Breast epithelium (tissue), 4 donors: ENCODE measurements at regions not wholly inside any gene's neighbourhood (a gene's known extent, or its start where the extent isn't known, plus 50 kb on each side); places are given as distances from the start of the nearest gene placed in this dataset.

ENCODE experiments used
- DNase-seq, 2 donors: peaks; one replicate each; pipeline ENCODE4 v3.0.0-alpha.2; 2019; ENCODE audit warnings: low spot score in 2 of 2
- H3K27ac ChIP-seq, 2 donors: fragments of 200-600 bp; sonication (generic) in 1 of 2; one replicate each; pipeline ENCODE4 v1.5.1; 2016 to 2019; ENCODE audit warnings: mild to moderate bottlenecking in 1 of 2
- H3K27me3 ChIP-seq, 2 donors: fragments of 200-600 bp; sonication (generic) in 1 of 2; one replicate each; pipeline versions ENCODE4 v1.5.1 to v1.6.0; 2017 to 2019; ENCODE audit warnings: control low read depth in 1 of 2, mild to moderate bottlenecking in 1 of 2
- H3K36me3 ChIP-seq: fragments of 200-600 bp; one replicate; pipeline ENCODE4 v1.5.1; 2019
- H3K4me1 ChIP-seq, 2 donors: fragments of 200-600 bp; sonication (generic); one replicate each; pipeline ENCODE4 v1.5.1; 2016 to 2019; ENCODE audit warnings: control low read depth in 1 of 2
- H3K4me3 ChIP-seq, 3 donors: fragments of 200-600 bp; sonication (generic); 1 replicate in 2 of 3; 2 replicates in 1 of 3; pipeline ENCODE4 v1.5.1; 2016 to 2019; ENCODE audit warnings: mild to moderate bottlenecking in 3 of 3, moderate library complexity in 2 of 3
- H3K9me3 ChIP-seq, 2 donors: fragments of 200-600 bp; sonication (generic) in 1 of 2; one replicate each; pipeline ENCODE4 v1.5.1; 2016 to 2019; ENCODE audit warnings: control low read depth in 1 of 2
- POLR2A ChIP-seq: fragments of 450-650 bp; IDR thresholded peaks from one replicate; pipeline ENCODE4 v1.6.1; 2016; ENCODE audit warnings: antibody characterized with exemption, mild to moderate bottlenecking, moderate library complexity
- POLR2AphosphoS5 ChIP-seq, 3 donors: sonication (generic); formaldehyde crosslinking; IDR thresholded peaks; one replicate each; pipeline ENCODE4 v1.6.1; 2017; ENCODE audit warnings: antibody characterized with exemption in 3 of 3
- intact Hi-C: fragments of 100-400 bp; cut with DNase I; formaldehyde crosslinking; loops from one replicate; pipeline ENCODE4 v1.15.1; 2023; ENCODE audit warnings: low total_unique reads
- TF ChIP-seq, protein P1 (sequence below), 3 donors: fragments of 450-650 bp; IDR thresholded peaks; one replicate each; pipeline ENCODE4 v1.5.1; 2016 to 2017; ENCODE audit warnings: antibody characterized with exemption in 3 of 3, mild to moderate bottlenecking in 3 of 3, moderate library complexity in 3 of 3

DNA sequence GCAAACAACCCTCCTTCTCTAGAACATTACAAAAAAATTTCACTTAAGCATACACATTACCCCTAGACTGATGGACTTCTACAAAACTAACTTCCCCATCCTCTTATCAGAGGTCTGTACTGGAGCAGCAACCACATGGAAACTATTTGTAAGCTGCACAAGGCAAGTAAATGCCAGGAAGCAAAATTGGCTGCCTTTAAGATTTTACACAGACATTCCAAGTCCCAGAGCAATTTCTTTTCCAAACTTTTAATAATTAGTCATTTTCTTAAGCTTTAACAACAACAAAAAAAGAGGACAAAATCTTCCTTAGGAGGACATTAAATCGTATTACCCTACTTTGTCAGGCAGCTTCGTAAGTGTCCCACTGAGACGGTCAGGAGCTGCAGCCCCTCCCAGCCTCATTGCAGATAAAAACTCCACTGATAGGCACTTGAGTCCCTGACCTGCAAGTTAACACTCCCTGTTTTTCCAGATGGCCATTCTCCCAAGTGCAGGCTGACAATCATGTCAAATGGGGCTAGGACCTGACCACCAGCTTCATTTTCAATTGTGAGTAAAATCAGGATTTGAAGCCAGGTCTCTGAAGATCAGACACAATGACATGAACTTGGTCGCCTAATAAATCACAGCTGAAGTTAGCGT lies 680.1 kb downstream of the DIAPH3 start:
- TF ChIP-seq, protein P1, sequence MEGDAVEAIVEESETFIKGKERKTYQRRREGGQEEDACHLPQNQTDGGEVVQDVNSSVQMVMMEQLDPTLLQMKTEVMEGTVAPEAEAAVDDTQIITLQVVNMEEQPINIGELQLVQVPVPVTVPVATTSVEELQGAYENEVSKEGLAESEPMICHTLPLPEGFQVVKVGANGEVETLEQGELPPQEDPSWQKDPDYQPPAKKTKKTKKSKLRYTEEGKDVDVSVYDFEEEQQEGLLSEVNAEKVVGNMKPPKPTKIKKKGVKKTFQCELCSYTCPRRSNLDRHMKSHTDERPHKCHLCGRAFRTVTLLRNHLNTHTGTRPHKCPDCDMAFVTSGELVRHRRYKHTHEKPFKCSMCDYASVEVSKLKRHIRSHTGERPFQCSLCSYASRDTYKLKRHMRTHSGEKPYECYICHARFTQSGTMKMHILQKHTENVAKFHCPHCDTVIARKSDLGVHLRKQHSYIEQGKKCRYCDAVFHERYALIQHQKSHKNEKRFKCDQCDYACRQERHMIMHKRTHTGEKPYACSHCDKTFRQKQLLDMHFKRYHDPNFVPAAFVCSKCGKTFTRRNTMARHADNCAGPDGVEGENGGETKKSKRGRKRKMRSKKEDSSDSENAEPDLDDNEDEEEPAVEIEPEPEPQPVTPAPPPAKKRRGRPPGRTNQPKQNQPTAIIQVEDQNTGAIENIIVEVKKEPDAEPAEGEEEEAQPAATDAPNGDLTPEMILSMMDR (IDR thresholded peaks at IDR 0.05): no peak
- TF ChIP-seq POLR2AphosphoS5 (IDR thresholded peaks at IDR 0.05): no peak
- H3K36me3 ChIP-seq: no peaks in the 10 kb centered on the region
- no peaks in the 10 kb centered on the region for H3K9me3 ChIP-seq
- DNase-seq: no peak
- no peaks in the 10 kb centered on the region for H3K4me1 ChIP-seq
- H3K27me3 ChIP-seq: no peaks in the 10 kb centered on the region
- no peak overlapping the region for H3K4me3 ChIP-seq
- H3K27ac ChIP-seq: no peak overlapping the region
- intact Hi-C loops: no loop called here

DNA sequence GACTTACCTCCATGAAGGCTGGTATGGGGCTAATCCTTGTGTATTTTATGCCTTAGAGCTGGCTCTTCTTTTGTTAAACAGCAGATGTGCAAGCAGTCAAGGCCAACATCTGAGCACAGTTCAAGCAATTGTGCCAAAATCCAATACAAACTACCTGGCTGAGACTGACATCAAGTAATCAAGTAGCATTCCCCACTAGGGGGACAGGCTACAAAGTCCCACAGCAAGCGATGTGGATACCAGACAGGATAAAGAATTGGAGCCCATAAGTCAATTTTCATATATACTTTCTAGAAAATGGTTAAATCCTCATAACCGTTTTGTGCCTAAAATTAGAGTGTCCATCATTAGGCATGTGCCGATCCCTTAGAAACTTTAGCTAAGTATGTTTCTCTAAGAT lies 675.8 kb downstream of the DIAPH3 start:
- Histone ChIP-seq H3K4me1 (no peaks in the 10 kb centered on the region), H3K9me3 (no peaks in the 10 kb centered on the region), H3K36me3 (no peaks in the 10 kb centered on the region), H3K4me3 (no peak overlapping the region), H3K27ac (no peak overlapping the region), H3K27me3 (no peaks in the 10 kb centered on the region)
- DNase-seq: no peak
- intact Hi-C loops: no loop called here
- TF ChIP-seq POLR2A (no peak), POLR2AphosphoS5 (IDR thresholded peaks at IDR 0.05) (no peak)
- TF ChIP-seq, protein P1 (IDR thresholded peaks at IDR 0.05): no peak

DNA sequence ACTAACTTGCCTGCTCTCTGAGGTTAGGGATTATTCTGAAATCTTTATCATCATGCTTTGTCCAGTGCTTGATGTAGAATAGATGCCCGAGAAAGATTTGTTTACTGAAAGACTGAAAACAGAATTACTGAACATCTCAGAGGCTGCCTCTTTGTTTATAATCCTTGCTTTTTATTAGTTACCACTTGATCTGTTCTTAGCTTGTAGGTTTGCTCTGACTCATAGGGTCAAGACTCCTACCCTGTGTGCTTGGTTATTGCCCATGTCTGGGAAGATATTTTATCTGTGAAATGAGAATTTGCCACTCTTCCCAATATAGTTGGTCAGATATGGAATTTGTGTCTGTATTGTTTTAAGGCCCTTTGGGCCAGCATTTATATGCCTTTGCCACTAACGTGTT lies 675.3 kb downstream of the DIAPH3 start:
- intact Hi-C loops: no loop called here
- TF ChIP-seq POLR2AphosphoS5 (IDR thresholded peaks at IDR 0.05): no peak
- no peak for TF ChIP-seq POLR2A
- TF ChIP-seq, protein P1 (IDR thresholded peaks at IDR 0.05): no peak
- Histone ChIP-seq H3K4me3 (no peak overlapping the region), H3K27me3 (no peaks in the 10 kb centered on the region), H3K4me1 (no peaks in the 10 kb centered on the region), H3K27ac (no peak overlapping the region), H3K36me3 (no peaks in the 10 kb centered on the region), H3K9me3 (no peaks in the 10 kb centered on the region)
- no peak for DNase-seq

- Histone ChIP-seq H3K27ac (no peak overlapping the region), H3K4me3 (no peak overlapping the region), H3K4me1 (no peaks in the 10 kb centered on the region), H3K9me3 (no peaks in the 10 kb centered on the region), H3K36me3 (no peaks in the 10 kb centered on the region), H3K27me3 (no peaks in the 10 kb centered on the region)
- intact Hi-C loops: no loop called here
- DNase-seq: no peak
- no peak for TF ChIP-seq POLR2AphosphoS5 (IDR thresholded peaks at IDR 0.05)
Measured at GRCh38 chr13:59490651-59491050, 673.1 kb downstream of the DIAPH3 start.

GRCh38 chr13:59492030-59492636 lies 671.6 kb downstream of the DIAPH3 start:
- H3K36me3 ChIP-seq: no peaks in the 10 kb centered on the region
- DNase-seq: no peak
- TF ChIP-seq POLR2AphosphoS5 (IDR thresholded peaks at IDR 0.05) (no peak), POLR2A (no peak)
- TF ChIP-seq, protein P1 (IDR thresholded peaks at IDR 0.05): no peak
- H3K4me3 ChIP-seq: no peak overlapping the region
- H3K27me3 ChIP-seq: no peaks in the 10 kb centered on the region
- intact Hi-C loops: no loop called here
- no peak overlapping the region for H3K27ac ChIP-seq
- no peaks in the 10 kb centered on the region for H3K9me3 ChIP-seq
- no peaks in the 10 kb centered on the region for H3K4me1 ChIP-seq
